NCI-H524 treated with DMSO at 0.1 percent for 48 hours (cell line): ENCODE measurements at regions not wholly inside any gene's neighbourhood (a gene's known extent, or its start where the extent isn't known, plus 50 kb on each side); places are given as distances from the start of the nearest gene placed in this dataset.
"Not testable (repeated sequence)": the region's sequence is repeated elsewhere in the genome, so short reads cannot be mapped to it uniquely, and the experiment has no call there.

ENCODE experiments used
- DNase-seq: peaks from one replicate; lab custom pipeline; 2025; lab: John Stamatoyannopoulos, UW

GRCh38 chr13:111413407-111414187 is 93.2 kb downstream of the TEX29 start:
- DNase-seq, result no peak

- no peak for DNase-seq
Measured at GRCh38 chr13:111414341-111414740, 93.9 kb downstream of the TEX29 start.

- DNase-seq, result no peak
Measured at GRCh38 chr13:111415246-111415645, 94.8 kb downstream of the TEX29 start.

GRCh38 chr13:111415765-111416164 is 95.3 kb downstream of the TEX29 start:
- DNase-seq, result no peak

GRCh38 chr13:111418101-111418500 is 97.7 kb downstream of the TEX29 start:
- no peak for DNase-seq

GRCh38 chr13:111420113-111420876 is 99.9 kb downstream of the TEX29 start:
- no peak for DNase-seq

GRCh38 chr13:111421216-111421615 is 100.8 kb downstream of the TEX29 start:
- no peak for DNase-seq

GRCh38 chr13:111422348-111422747 is 101.9 kb downstream of the TEX29 start:
- DNase-seq, result no peak

GRCh38 chr13:111423168-111423785 is 102.8 kb downstream of the TEX29 start:
- no peak for DNase-seq

- no peak for DNase-seq
Measured at GRCh38 chr13:111424134-111424533, 103.7 kb downstream of the TEX29 start.

- DNase-seq, result no peak
Measured at GRCh38 chr13:111425326-111425725, 104.9 kb downstream of the TEX29 start.

- DNase-seq, result no peak
Measured at GRCh38 chr13:111429064-111429558, 108.7 kb downstream of the TEX29 start.

- DNase-seq, result no peak
Measured at GRCh38 chr13:111431206-111431605, 110.8 kb downstream of the TEX29 start.

GRCh38 chr13:111434578-111435159 is 114.2 kb downstream of the TEX29 start:
- no peak for DNase-seq

- DNase-seq, result no peak
Measured at GRCh38 chr13:111436446-111436845, 116.0 kb downstream of the TEX29 start.

GRCh38 chr13:111437417-111437816 is 117.0 kb downstream of the TEX29 start:
- no peak for DNase-seq

GRCh38 chr13:111437856-111438547 is 117.6 kb downstream of the TEX29 start:
- no peak for DNase-seq

- DNase-seq, result not testable (repeated sequence)
Measured at GRCh38 chr13:111440492-111440891, 120.0 kb downstream of the TEX29 start.

GRCh38 chr13:111443981-111444380 is 123.5 kb downstream of the TEX29 start:
- DNase-seq, result no peak

GRCh38 chr13:111448504-111448903 is 128.1 kb downstream of the TEX29 start:
- DNase-seq, result no peak

GRCh38 chr13:111449041-111449440 is 128.6 kb downstream of the TEX29 start:
- DNase-seq, result no peak

- DNase-seq, result no peak
Measured at GRCh38 chr13:111451402-111451801, 131.0 kb downstream of the TEX29 start.
